Mesothelial cell of epicardium (in vitro differentiated cells): ENCODE measurements at regions not wholly inside any gene's neighbourhood (a gene's known extent, or its start where the extent isn't known, plus 50 kb on each side); places are given as distances from the start of the nearest gene placed in this dataset.

ENCODE experiments used
- DNase-seq, 2 experiments: peaks; one replicate each; pipeline ENCODE4 v3.0.0; 2021; ENCODE audit warnings: low spot score in 2 of 2; ENCODE audit not compliant: unreplicated experiment in 2 of 2
- H3K27ac Mint-ChIP-seq: 2 replicates; pipeline ENCODE4 v1.8.0; 2021; ENCODE audit warnings: mixed read lengths
- H3K27me3 Mint-ChIP-seq: 2 replicates; pipeline ENCODE4 v1.8.0; 2021; ENCODE audit warnings: low read depth, mixed read lengths
- H3K36me3 Mint-ChIP-seq: 2 replicates; pipeline ENCODE4 v1.8.0; 2021; ENCODE audit warnings: mixed read lengths
- H3K4me1 Mint-ChIP-seq: 2 replicates; pipeline ENCODE4 v1.8.0; 2021; ENCODE audit warnings: mixed read lengths
- H3K4me3 Mint-ChIP-seq: 2 replicates; pipeline ENCODE4 v1.8.0; 2021; ENCODE audit warnings: mild to moderate bottlenecking, moderate library complexity, mixed read lengths
- H3K9me3 Mint-ChIP-seq: 2 replicates; pipeline ENCODE4 v1.8.0; 2021; ENCODE audit warnings: mixed read lengths
- TF ChIP-seq, protein P1 (sequence below): fragments of 200-600 bp; sonication (generic); IDR thresholded peaks from one replicate; pipeline ENCODE4 v1.5.0; 2021; ENCODE audit warnings: antibody characterized with exemption; ENCODE audit not compliant: unreplicated experiment

DNA sequence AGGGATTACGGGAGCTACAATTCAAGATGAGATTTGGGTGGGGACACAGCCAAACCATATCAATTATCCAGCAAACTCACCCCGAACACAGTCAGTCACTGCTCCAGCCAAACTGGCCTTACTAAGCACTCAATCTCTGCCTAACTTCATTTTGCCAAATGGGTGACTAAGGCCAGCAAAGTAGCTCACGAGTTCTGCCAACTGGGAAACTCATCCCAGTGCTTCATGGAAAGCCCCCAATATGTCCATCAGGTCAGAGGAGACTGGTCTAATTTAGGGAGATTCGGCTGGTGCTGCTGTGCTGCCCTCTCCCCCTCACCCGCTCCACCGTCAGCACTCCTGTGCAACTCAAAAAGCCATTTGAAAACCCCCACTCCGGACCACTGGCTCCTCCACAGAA is 324.0 kb downstream of the FOXO1 start:
- TF ChIP-seq, protein P1, sequence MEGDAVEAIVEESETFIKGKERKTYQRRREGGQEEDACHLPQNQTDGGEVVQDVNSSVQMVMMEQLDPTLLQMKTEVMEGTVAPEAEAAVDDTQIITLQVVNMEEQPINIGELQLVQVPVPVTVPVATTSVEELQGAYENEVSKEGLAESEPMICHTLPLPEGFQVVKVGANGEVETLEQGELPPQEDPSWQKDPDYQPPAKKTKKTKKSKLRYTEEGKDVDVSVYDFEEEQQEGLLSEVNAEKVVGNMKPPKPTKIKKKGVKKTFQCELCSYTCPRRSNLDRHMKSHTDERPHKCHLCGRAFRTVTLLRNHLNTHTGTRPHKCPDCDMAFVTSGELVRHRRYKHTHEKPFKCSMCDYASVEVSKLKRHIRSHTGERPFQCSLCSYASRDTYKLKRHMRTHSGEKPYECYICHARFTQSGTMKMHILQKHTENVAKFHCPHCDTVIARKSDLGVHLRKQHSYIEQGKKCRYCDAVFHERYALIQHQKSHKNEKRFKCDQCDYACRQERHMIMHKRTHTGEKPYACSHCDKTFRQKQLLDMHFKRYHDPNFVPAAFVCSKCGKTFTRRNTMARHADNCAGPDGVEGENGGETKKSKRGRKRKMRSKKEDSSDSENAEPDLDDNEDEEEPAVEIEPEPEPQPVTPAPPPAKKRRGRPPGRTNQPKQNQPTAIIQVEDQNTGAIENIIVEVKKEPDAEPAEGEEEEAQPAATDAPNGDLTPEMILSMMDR, result no peak
- DNase-seq, result no peak
- Mint-ChIP-seq H3K27me3 (no peaks in the 10 kb centered on the region), H3K4me3 (no peak overlapping the region), H3K36me3 (no peaks in the 10 kb centered on the region), H3K27ac (peak overlapping the region; percentile 67), H3K4me1 (peaks cover 79% of the 10 kb centered on the region), H3K9me3 (no peaks in the 10 kb centered on the region)

DNA sequence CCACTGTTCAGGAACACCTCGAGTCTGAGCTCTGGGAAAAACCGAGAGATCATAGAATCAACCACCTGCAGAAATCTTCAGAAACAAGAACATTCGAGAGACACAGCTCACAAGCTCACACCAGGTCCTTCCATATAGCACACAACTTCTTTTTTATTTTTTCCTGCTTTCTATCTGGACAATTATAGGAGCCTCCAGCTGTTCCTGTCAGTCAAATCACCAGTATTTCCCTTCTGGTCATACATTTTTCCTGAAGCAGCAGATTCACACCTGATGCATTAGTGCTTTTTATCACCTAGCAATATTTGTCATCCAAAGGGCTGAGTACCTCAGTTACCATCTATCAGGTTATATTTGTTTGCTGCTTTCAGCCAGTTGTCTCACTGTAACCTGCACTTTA is 323.5 kb downstream of the FOXO1 start:
- TF ChIP-seq, protein P1, result no peak
- no peaks in the 10 kb centered on the region for H3K36me3 Mint-ChIP-seq
- H3K27ac Mint-ChIP-seq, result peak overlapping the region; percentile 67
- DNase-seq, result no peak
- no peak overlapping the region for H3K4me3 Mint-ChIP-seq
- no peaks in the 10 kb centered on the region for H3K27me3 Mint-ChIP-seq
- H3K4me1 Mint-ChIP-seq, result peaks cover 76% of the 10 kb centered on the region
- H3K9me3 Mint-ChIP-seq, result no peaks in the 10 kb centered on the region

DNA sequence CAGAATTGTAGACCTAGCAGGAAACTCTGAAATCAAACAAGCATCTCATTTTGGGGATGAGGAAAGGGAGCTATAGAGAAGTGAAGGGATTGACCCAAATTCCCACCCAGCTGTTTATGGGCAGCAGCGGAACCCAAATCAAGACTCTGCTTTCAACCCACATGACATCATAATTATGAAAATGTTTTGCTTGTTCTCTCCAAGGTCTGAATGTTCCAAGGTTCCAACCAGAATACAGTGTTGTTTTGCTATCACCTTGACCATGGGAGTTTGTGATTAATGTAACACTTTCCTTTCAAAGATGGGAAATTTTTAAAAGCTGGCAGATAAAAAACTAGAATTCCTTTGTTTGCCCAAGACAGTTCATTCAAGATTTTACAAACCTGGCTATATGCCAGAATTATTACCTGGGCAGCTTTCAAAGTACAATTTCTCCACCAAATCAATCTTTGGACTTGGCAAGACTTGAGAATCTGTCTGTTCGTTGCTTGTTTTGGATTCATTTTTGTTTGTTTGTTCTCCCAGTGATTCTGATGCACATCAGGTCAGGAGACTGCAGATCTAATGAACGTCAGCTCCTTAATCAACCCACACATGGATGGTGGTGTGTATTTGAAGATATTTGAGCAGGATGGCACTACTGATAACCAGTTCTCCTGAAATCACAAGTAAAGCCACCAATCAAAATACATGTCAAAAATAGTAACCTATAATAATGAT is 322.7 kb downstream of the FOXO1 start:
- no peak for DNase-seq
- Mint-ChIP-seq H3K4me1 (peaks cover 79% of the 10 kb centered on the region), H3K27me3 (no peaks in the 10 kb centered on the region), H3K36me3 (no peaks in the 10 kb centered on the region), H3K4me3 (no peak overlapping the region), H3K9me3 (no peaks in the 10 kb centered on the region), H3K27ac (peak overlapping the region; percentile 19)
- TF ChIP-seq, protein P1, result no peak

DNA sequence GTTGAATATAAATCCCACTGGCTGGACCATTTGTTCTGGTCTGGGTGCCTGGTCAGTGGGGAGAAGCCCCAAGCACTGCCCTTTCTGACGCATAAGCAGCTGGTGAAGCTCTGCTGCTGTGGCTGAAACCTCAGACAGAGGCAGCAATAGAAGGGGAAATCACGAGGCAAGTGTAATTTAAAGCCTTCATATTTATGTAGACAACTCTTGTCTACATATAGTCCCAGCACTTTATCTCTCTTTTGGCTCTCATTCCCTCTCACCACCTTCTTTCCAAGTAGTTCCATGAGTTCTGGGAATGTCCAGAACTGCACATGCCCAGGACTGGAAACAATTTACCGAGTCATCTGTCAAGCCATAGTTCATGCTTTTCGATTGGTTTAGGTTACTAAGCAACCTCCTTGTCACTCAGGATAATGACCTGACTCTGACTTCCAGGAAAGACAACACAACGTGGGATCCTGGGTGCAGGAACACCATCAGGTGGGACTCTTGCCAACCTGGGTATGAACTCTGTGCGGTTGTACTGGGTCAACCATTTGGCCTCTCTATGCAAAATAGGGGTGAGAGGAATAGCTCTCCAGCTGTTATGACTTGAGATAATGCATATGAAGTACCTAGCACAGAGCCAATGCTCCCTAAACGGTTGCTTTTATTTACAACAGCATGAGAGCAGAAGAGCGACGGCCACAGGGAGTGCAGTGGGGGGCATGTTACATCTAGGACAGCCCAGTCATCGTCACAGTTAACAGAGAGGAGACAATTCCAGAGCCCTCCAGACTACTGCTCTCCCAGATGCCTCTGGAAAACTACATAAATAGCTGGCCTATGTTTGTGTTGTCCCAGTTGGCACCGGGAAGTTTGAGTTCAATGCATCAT is 321.9 kb downstream of the FOXO1 start:
- H3K27me3 Mint-ChIP-seq, result no peaks in the 10 kb centered on the region

DNA sequence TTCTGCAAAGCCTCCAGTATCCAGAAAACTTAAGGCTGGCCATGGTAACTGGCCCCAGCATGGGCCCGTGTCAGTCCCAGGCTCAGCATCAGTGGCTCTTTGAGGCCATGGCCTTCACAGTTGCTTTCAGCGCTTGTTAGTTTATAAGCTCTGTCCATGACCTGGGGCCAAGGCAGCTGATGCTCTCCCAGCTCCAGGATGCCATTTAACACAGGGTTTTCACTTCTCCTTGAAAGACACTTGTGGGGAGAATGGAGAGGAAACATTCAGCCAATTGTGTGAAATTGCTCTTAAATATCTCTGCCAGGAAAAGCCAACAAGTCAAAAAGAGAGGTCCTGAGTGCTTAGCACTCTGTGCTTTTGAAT is 321.3 kb downstream of the FOXO1 start:
- Mint-ChIP-seq H3K36me3 (no peaks in the 10 kb centered on the region), H3K27ac (peak overlapping the region; percentile 1), H3K27me3 (no peaks in the 10 kb centered on the region), H3K9me3 (no peaks in the 10 kb centered on the region), H3K4me3 (no peak overlapping the region), H3K4me1 (peaks cover 67% of the 10 kb centered on the region)
- DNase-seq, result no peak
- TF ChIP-seq, protein P1, result no peak

More for the DNA sequence above, 321.9 kb downstream of the FOXO1 start:
- Mint-ChIP-seq H3K36me3 (no peaks in the 10 kb centered on the region), H3K4me1 (peaks cover 72% of the 10 kb centered on the region), H3K27ac (peak overlapping the region; percentile 19), H3K9me3 (no peaks in the 10 kb centered on the region), H3K4me3 (no peak overlapping the region)
- DNase-seq, result no peak
- TF ChIP-seq, protein P1, result no peak
